HL-60 (cell line): ENCODE measurements at regions not wholly inside any gene's neighbourhood (a gene's known extent, or its start where the extent isn't known, plus 50 kb on each side); places are given as distances from the start of the nearest gene placed in this dataset.

ENCODE experiments used
- DNase-seq, 2 experiments: peaks; one replicate each; pipeline ENCODE4 v3.0.0-alpha.2; 2010 to 2020; ENCODE audit warnings: low read depth in 1 of 2, low spot score in 1 of 2
- H3K27ac ChIP-seq: fragments of 250-450 bp; sonication (Bioruptor Pico); replicated peaks from 2 replicates; pipeline ENCODE4 v1.5.1; 2020; ENCODE audit warnings: mild to moderate bottlenecking, moderate library complexity
- H3K27me3 ChIP-seq: fragments of 250-450 bp; sonication (Bioruptor Pico); 2 replicates; pipeline ENCODE4 v1.5.1; 2021; ENCODE audit warnings: mild to moderate bottlenecking, moderate library complexity; ENCODE audit not compliant: insufficient read depth, poor library complexity, severe bottlenecking
- H3K4me3 ChIP-seq: replicated peaks from 2 replicates; pipeline ENCODE4 v1.5.1; 2011; ENCODE audit warnings: mild to moderate bottlenecking, control low read depth, low read length; ENCODE audit not compliant: insufficient read depth
- CTCF ChIP-seq: IDR thresholded peaks from one replicate; pipeline ENCODE4 v1.5.1; 2011; ENCODE audit warnings: low read length, control low read depth, inconsistent platforms; ENCODE audit not compliant: insufficient read depth
- GABPA ChIP-seq: IDR thresholded peaks from 2 replicates; pipeline ENCODE4 v1.6.1; 2012; ENCODE audit warnings: low read depth
- POLR2AphosphoS5 ChIP-seq: IDR thresholded peaks from 2 replicates; pipeline ENCODE4 v1.6.1; 2012; ENCODE audit warnings: low read depth
- REST ChIP-seq: IDR thresholded peaks from 2 replicates; pipeline ENCODE4 v1.6.1; 2012; ENCODE audit warnings: low read depth; ENCODE audit not compliant: insufficient replicate concordance
- SPI1 ChIP-seq: IDR thresholded peaks from 2 replicates; pipeline ENCODE4 v1.6.1; 2012; ENCODE audit warnings: low read depth, mild to moderate bottlenecking, borderline replicate concordance

GRCh38 chr1:188363943-188364342 is 1535.2 kb downstream of the PLA2G4A start:
- H3K27me3 ChIP-seq, result no peaks in the 10 kb centered on the region
- H3K4me3 ChIP-seq, result no peak overlapping the region
- DNase-seq, result no peak
- no peak for TF ChIP-seq SPI1
- no peak for TF ChIP-seq REST
- TF ChIP-seq GABPA, result no peak
- TF ChIP-seq CTCF, result no peak
- TF ChIP-seq POLR2AphosphoS5, result no peak
- H3K27ac ChIP-seq, result no peak overlapping the region

GRCh38 chr1:188364927-188365449 is 1536.2 kb downstream of the PLA2G4A start:
- Histone ChIP-seq H3K27me3 (no peaks in the 10 kb centered on the region), H3K4me3 (no peak overlapping the region), H3K27ac (no peak overlapping the region)
- DNase-seq, result no peak
- TF ChIP-seq CTCF, result no peak
- TF ChIP-seq GABPA, result no peak
- TF ChIP-seq SPI1, result no peak
- no peak for TF ChIP-seq REST
- TF ChIP-seq POLR2AphosphoS5, result no peak

GRCh38 chr1:188365874-188366273 is 1537.1 kb downstream of the PLA2G4A start:
- H3K4me3 ChIP-seq, result no peak overlapping the region
- no peak overlapping the region for H3K27ac ChIP-seq
- DNase-seq, result no peak
- H3K27me3 ChIP-seq, result no peaks in the 10 kb centered on the region
- TF ChIP-seq POLR2AphosphoS5 (no peak), CTCF (no peak), GABPA (no peak), SPI1 (no peak), REST (no peak)
